Activated CD8-positive, alpha-beta T cell treated with anti-CD3 and anti-CD28 coated beads for 36 hours (primary cell): ENCODE measurements at regions not wholly inside any gene's neighbourhood (a gene's known extent, or its start where the extent isn't known, plus 50 kb on each side); places are given as distances from the start of the nearest gene placed in this dataset.
"Not testable (repeated sequence)": the region's sequence is repeated elsewhere in the genome, so short reads cannot be mapped to it uniquely, and the experiment has no call there.

Experiments used
- ATAC-seq: fragments of 200-7000 bp; cut with Tn5 transposase; one replicate; pipeline ENCODE4 v1.10.0; 2021; ENCODE audit warnings: mild to moderate bottlenecking, moderate library complexity
- CTCF ChIA-PET: fragments of 350-600 bp; sonication (Branson Sonifier 250); formaldehyde crosslinking; loops from one replicate; lab custom pipeline; 2021; ENCODE audit warnings: antibody characterized with exemption; lab: Charles Lee
- POLR2A ChIA-PET: fragments of 350-600 bp; sonication (Branson Sonifier 250); formaldehyde crosslinking; loops from one replicate; lab custom pipeline; 2021; ENCODE audit warnings: antibody characterized with exemption; lab: Charles Lee
- DNase-seq: peaks from one replicate; pipeline ENCODE4 v3.0.0-alpha.2; 2020
- H3K27ac Mint-ChIP-seq: one replicate; pipeline ENCODE4 v1.8.0; 2021; ENCODE audit warnings: mild to moderate bottlenecking, mixed read lengths
- H3K27me3 Mint-ChIP-seq: one replicate; pipeline ENCODE4 v1.8.0; 2021; ENCODE audit warnings: mixed read lengths
- H3K36me3 Mint-ChIP-seq: one replicate; pipeline ENCODE4 v1.8.0; 2021; ENCODE audit warnings: low read depth, mixed read lengths
- H3K4me1 Mint-ChIP-seq: one replicate; pipeline ENCODE4 v1.8.0; 2021; ENCODE audit warnings: low read depth, mixed read lengths
- H3K4me3 Mint-ChIP-seq: one replicate; pipeline ENCODE4 v1.8.0; 2021; ENCODE audit warnings: mild to moderate bottlenecking, moderate library complexity, mixed read lengths
- H3K9me3 Mint-ChIP-seq: one replicate; pipeline ENCODE4 v1.8.0; 2021; ENCODE audit warnings: mixed read lengths
- CTCF ChIP-seq: fragments of 200-600 bp; IDR thresholded peaks from one replicate; pipeline ENCODE4 v1.8.0; 2022; ENCODE audit warnings: antibody characterized with exemption, mild to moderate bottlenecking
- intact Hi-C: fragments of 100-400 bp; cut with micrococcal nuclease; formaldehyde crosslinking; loops from one replicate; pipeline ENCODE4 v1.10.0; 2022

GRCh38 chr22:19599004-19599403 lies 74.8 kb upstream of the CLDN5 start:
- CTCF ChIA-PET: interaction anchor here (1.3 to 2.0 kb wide), 2 partner anchors 8 to 31 kb away, joined by 3 to 9 read pairs; no protein-coding TSS in a partner anchor
- no peak overlapping the region for H3K4me3 Mint-ChIP-seq
- no peaks in the 10 kb centered on the region for H3K27me3 Mint-ChIP-seq
- H3K27ac Mint-ChIP-seq: no peak overlapping the region
- DNase-seq (no peak), ATAC-seq (no peak)
- TF ChIP-seq CTCF: no peak
- H3K4me1 Mint-ChIP-seq: peaks cover 39% of the 10 kb centered on the region
- POLR2A ChIA-PET: no interaction called here
- H3K9me3 Mint-ChIP-seq: no peaks in the 10 kb centered on the region
- H3K36me3 Mint-ChIP-seq: no peaks in the 10 kb centered on the region
- intact Hi-C loops: no loop called here

- intact Hi-C loops: no loop called here
Observed at GRCh38 chr22:19599626-19600243, 75.5 kb upstream of the CLDN5 start.

GRCh38 chr22:19603346-19603745 lies 79.1 kb upstream of the CLDN5 start:
- H3K36me3 Mint-ChIP-seq, H3K4me3 Mint-ChIP-seq, DNase-seq, ATAC-seq, POLR2A ChIA-PET, H3K9me3 Mint-ChIP-seq, intact Hi-C loops, H3K27ac Mint-ChIP-seq, CTCF ChIA-PET, H3K27me3 Mint-ChIP-seq: not testable (repeated sequence)
- peaks cover 32% of the 10 kb centered on the region for H3K4me1 Mint-ChIP-seq

More at GRCh38 chr22:19599626-19600243, 75.5 kb upstream of the CLDN5 start:
- H3K9me3 Mint-ChIP-seq: no peaks in the 10 kb centered on the region
- H3K27ac Mint-ChIP-seq: no peak overlapping the region
- ChIA-PET POLR2A (no interaction called here), CTCF (interaction anchor here (1.0 to 1.3 kb wide), 2 partner anchors 8 to 30 kb away, joined by 3 to 7 read pairs; no protein-coding TSS in a partner anchor)
- ATAC-seq (no peak), DNase-seq (no peak)
- H3K4me1 Mint-ChIP-seq: peaks cover 41% of the 10 kb centered on the region
- no peaks in the 10 kb centered on the region for H3K27me3 Mint-ChIP-seq
- H3K36me3 Mint-ChIP-seq: no peaks in the 10 kb centered on the region
- TF ChIP-seq CTCF: no peak
- H3K4me3 Mint-ChIP-seq: no peak overlapping the region

- ChIA-PET CTCF (no interaction called here), POLR2A (no interaction called here)
- TF ChIP-seq CTCF: no peak
- DNase-seq: no peak
- intact Hi-C loops: no loop called here
- H3K4me3 Mint-ChIP-seq: no peak overlapping the region
- peaks cover 31% of the 10 kb centered on the region for H3K4me1 Mint-ChIP-seq
- no peak for ATAC-seq
- H3K27me3 Mint-ChIP-seq: no peaks in the 10 kb centered on the region
- H3K27ac Mint-ChIP-seq: no peak overlapping the region
- no peaks in the 10 kb centered on the region for H3K36me3 Mint-ChIP-seq
- H3K9me3 Mint-ChIP-seq: no peaks in the 10 kb centered on the region
Observed at GRCh38 chr22:19603767-19604166, 79.6 kb upstream of the CLDN5 start.

GRCh38 chr22:19604711-19605268 lies 80.6 kb upstream of the CLDN5 start:
- CTCF ChIA-PET: interaction anchor here (1.0 to 1.3 kb wide), 3 partner anchors 22 to 125 kb away, joined by 3 read pairs; no protein-coding TSS in a partner anchor
- POLR2A ChIA-PET: interaction anchor here (1.3 kb wide), 1 partner anchor 28 kb away, joined by 3 read pairs; no protein-coding TSS in a partner anchor
- no peaks in the 10 kb centered on the region for H3K27me3 Mint-ChIP-seq
- DNase-seq (no peak), ATAC-seq (no peak)
- no peak for TF ChIP-seq CTCF
- no peaks in the 10 kb centered on the region for H3K36me3 Mint-ChIP-seq
- H3K4me3 Mint-ChIP-seq: no peak overlapping the region
- H3K4me1 Mint-ChIP-seq: peaks cover 28% of the 10 kb centered on the region
- no peaks in the 10 kb centered on the region for H3K9me3 Mint-ChIP-seq
- intact Hi-C loops: no loop called here
- H3K27ac Mint-ChIP-seq: no peak overlapping the region
